PFSK-1 (cell line): ENCODE measurements at regions not wholly inside any gene's neighbourhood (a gene's known extent, or its start where the extent isn't known, plus 50 kb on each side); places are given as distances from the start of the nearest gene placed in this dataset.

Experiments used
- TAF1 ChIP-seq: IDR thresholded peaks from 2 replicates; pipeline ENCODE4 v1.6.1; 2012; ENCODE audit warnings: low read length, control low read depth, borderline replicate concordance; ENCODE audit not compliant: insufficient read depth
- TF ChIP-seq, protein P1 (sequence below), 2 experiments: IDR thresholded peaks; 2 replicates each; pipeline versions ENCODE4 v1.6.1 to v1.8.0; 2011 to 2012; ENCODE audit warnings: low read depth in 2 of 2, low read length in 2 of 2, control low read depth in 1 of 2, inconsistent platforms in 1 of 2, mild to moderate bottlenecking in 1 of 2, moderate library complexity in 1 of 2; ENCODE audit not compliant: insufficient read depth in 1 of 2

DNA sequence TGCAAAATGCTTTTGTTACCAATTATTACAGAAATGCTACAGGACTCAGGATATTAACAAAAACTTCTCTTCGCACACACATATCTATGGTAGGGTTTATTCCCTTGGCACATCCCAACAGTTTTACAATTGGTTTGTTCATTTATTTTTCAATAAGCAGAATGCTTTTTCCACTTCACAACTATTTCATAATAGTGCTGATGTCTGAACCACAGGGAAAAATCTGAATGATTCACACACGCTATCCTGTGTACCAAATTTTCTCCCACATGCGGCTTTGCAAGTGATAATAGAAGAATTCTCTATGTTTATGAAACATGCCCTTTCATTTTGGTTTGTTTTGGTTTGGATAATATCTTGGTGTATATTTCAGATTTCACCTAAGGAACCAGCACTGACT lies 725.7 kb upstream of the TENM3 start:
- no peak for TF ChIP-seq TAF1
- TF ChIP-seq, protein P1, sequence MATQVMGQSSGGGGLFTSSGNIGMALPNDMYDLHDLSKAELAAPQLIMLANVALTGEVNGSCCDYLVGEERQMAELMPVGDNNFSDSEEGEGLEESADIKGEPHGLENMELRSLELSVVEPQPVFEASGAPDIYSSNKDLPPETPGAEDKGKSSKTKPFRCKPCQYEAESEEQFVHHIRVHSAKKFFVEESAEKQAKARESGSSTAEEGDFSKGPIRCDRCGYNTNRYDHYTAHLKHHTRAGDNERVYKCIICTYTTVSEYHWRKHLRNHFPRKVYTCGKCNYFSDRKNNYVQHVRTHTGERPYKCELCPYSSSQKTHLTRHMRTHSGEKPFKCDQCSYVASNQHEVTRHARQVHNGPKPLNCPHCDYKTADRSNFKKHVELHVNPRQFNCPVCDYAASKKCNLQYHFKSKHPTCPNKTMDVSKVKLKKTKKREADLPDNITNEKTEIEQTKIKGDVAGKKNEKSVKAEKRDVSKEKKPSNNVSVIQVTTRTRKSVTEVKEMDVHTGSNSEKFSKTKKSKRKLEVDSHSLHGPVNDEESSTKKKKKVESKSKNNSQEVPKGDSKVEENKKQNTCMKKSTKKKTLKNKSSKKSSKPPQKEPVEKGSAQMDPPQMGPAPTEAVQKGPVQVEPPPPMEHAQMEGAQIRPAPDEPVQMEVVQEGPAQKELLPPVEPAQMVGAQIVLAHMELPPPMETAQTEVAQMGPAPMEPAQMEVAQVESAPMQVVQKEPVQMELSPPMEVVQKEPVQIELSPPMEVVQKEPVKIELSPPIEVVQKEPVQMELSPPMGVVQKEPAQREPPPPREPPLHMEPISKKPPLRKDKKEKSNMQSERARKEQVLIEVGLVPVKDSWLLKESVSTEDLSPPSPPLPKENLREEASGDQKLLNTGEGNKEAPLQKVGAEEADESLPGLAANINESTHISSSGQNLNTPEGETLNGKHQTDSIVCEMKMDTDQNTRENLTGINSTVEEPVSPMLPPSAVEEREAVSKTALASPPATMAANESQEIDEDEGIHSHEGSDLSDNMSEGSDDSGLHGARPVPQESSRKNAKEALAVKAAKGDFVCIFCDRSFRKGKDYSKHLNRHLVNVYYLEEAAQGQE (IDR thresholded peaks at IDR 0.05; ENCODE audit: insufficient read depth in 1 of 2, low read depth in 2 of 2, low read length in 2 of 2), result no peak
